Superior temporal gyrus (tissue), 1 donor: ENCODE measurements at regions not wholly inside any gene's neighbourhood (a gene's known extent, or its start where the extent isn't known, plus 50 kb on each side); places are given as distances from the start of the nearest gene placed in this dataset.
"Not testable (repeated sequence)": the region's sequence is repeated elsewhere in the genome, so short reads cannot be mapped to it uniquely, and the experiment has no call there.

Experiments
- DNase-seq: peaks from one replicate; pipeline ENCODE4 v3.0.0-alpha.2; 2016; ENCODE audit errors: extremely low spot score

DNA sequence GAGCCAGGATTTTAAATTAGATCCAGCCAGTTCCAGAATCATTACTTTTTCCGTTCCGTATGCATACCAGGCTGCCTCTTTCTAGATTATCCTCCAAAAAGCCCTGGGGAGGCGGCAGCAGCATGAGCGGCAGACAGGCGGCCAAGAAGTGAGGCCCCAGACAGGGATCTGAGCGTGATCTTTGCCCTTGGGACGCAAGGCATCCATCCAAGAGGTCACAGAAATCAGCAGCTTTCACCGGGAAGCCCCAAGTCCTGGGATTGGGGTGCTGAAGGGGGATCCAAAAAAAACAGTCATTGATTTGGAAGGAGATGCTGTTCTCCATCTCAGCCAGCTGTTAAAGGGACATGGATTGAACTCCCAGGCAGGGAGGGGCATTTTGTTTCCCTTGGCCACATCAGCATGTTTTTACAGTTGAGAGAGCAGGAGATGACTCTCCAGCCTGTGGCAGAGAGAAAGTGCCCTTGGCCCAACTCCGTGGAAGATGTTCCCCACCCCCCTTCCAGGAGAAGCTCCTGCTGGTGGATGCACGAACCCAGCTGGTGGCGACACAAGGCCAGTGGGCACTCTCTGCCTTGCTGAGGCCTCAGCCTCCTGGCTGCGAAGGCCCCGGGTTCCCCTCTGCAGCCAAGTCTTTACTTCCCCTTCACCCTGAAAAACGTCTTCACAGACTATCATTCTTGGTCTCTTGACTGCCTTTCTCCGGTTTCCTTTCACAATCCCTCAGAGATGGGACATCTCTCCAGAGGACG, 265.6 kb downstream of the ANAPC1 start:
- DNase-seq = no peak

DNA sequence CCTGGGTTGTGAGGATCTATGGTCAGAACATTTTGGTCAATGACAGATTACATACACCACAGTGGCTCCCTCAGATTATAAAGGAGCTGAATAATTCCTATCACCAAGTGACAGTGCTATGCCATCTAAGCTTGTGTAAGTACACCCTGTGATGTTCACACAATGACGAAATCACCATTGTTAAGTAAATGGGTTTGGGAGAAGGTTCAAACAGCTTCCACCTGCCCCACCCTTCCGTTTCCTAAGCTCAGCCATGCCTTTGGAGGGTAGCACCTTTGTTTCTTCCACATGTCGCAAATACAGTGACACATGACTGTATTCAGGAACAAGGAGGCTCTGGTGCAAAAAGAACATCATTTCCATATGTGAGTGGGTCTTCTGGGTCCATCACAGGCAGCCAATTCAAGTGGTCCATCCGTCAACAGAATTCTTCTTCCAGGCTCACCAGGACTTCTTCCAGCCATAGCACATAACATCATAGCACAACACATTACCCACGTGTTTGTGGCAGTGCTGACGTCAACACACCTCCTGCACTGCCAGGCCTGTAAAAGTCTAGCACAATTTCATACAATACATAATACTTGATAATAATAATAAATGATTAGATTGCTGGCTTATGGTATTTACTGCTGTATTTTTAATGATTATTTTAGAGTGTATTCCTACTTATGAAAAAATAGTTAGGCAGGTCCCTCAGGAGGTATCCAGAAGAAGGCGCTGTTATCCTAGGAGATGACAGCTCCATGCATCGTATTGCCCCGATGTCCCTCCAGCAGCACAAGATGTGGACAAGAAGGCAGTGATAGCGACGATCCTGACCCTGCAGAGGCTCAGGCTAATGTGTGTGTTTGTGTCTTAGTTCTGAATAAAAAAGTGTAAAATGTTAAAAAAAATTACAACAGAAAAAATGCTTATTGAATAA, 264.8 kb downstream of the ANAPC1 start:
- DNase-seq = no peak

DNA sequence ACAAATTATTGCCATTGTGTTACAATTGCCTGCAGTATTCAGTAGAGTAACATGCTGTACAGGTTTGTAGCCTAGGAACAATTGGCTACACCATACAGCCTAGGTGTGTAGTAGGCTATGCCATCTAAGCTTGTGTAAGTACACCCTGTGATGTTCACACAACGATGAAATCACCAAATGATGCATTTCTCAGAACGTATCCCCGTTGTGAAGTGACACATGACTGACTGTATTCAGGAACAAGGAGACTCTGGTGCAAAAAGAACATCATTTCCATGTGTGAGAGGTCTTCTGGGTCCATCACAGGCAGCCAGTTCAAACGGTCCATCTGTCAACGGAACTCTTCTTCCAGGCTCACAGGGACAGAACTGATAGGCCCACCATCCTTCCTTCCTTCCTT, 263.7 kb downstream of the ANAPC1 start:
- no peak for DNase-seq

DNA sequence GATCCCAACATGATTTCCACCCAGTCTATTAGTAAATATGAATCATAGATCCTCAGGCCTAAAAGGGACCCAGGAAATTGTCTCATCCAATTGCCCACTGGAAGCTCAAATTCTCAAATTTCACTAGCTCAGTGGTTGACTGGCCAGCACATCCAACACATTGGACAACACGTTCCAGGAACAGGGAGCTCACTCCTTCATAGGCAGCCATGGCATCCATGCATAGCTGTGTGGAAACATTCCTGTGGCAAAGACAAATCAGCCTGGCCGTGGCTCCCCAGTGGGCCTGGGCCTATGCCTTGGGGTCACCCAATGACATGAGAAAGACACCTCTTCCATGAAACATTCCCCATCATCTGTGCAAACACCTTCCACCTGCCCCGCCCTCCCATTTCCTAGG, 261.1 kb downstream of the ANAPC1 start:
- DNase-seq = no peak

DNA sequence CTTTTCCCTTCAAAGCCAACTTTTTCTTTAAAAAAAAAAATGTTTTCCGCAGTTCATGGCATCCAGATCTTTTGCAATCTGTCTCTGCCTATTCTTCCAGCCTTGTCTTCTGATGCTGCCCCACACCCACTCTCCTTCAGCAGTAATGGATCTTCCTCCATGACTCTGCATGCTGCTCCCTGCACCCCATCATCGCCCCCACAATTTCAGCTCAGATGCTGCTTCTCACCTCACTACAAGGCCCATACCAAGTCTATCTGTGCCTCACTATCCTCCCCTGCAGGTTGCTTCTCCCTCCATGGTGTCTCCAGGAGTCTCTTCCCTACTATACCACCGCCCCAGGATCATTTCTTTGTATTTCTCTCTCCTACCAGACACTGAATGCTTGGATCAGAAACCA, 260.6 kb downstream of the ANAPC1 start:
- DNase-seq = no peak

DNA sequence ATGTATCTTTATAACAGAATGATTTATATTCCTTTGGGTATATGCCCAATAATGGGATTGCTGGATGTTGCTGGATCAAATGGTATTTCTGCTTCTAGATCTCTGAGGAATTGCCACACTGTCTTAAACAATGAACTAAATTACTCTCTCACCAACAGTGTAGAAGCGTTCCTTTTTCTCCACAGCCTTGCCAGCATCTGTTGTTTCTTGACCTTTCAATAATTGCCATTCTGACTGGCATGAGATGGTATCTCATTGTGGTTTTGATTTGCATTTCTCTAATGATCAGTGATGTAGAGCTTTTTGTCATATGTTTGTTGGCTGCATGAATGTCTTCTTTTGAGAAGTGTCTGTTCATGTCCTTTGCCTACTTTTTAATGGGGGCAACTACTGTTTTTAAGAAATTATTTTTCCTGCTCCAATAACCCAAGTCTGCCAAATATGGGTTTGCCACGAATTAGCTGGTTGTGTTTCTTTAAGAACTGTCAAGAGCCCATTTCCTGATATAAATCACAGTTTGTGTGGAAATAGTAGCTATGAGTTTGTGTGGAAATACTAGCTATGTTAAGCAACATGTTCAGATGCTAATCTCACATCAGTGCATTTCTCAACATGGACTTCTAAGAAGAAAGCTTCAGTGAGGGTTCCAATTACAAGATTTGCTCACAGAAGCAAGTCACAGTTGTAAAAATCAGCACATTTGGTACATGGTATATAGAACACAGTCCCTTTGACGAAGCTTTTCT, 259.4 kb downstream of the ANAPC1 start:
- DNase-seq = no peak

DNA sequence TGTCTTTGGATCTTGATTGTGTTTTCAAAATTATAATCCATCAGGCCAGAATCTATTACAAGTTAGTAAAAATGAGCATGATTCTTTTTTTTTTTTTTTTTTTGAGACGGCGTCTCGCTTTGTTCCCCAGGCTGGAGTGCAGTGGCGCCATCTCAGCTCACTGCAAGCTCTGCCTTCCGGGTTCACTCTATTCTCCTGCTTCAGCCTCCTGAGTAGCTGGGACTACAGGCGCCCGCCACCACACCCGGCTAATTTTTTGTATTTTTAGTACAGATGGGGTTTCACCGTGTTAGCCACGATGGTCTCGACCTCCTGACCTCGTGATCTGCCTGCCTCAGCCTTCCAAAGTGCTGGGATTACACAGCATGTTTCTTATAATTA, 258.8 kb downstream of the ANAPC1 start:
- DNase-seq = not testable (repeated sequence)

DNA sequence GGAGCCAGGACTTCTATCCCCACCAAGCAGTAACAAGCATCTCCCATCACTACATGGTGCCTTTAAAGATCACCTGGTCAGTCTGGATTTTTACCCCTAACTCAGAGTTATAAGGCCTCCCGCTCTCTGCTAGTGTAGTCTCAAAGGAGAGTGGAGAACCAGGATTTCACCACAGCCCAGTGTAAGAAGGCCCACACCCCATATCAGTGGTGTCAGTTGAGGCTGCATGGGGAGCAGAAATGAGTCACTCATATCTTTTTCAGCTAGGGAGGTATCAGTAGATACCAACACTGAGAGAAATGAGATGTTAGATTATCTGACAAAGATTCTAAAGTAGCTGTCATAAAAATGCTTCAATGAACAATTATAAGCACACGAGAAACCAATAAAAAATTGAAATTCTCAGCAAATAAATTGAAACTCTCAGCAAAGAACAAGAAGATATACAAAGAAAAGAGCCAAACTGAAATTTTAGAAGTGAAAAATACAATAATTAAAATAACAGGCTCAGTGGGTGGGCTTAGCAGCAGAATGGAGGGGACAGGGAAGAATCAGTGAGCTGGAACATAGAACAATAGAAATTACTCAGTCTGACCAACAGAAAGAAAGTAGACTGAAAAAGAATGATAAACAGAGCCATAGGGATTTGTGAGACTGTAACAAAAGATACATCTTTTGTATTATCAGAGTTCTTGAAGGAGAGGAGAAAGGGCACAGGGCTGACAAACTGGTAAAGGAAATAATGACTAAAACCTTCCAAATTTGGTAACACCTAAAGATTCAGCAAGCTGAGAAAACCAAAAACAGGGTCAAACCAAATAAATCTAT, 257.7 kb downstream of the ANAPC1 start:
- no peak for DNase-seq

DNA sequence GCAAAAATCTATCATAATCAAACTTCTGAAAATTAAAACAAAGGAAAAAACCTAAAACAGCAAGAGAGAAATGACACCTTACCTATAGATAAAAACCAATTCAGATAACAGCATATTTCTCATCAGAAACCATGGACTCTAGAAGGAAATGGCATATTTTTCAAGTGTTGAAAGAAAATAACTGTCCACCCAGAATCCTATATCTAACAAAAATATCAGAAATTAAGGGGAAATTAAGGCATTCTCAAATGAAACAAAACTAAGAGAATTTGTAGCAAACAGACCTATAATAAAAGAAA, 257.2 kb downstream of the ANAPC1 start:
- no peak for DNase-seq

DNA sequence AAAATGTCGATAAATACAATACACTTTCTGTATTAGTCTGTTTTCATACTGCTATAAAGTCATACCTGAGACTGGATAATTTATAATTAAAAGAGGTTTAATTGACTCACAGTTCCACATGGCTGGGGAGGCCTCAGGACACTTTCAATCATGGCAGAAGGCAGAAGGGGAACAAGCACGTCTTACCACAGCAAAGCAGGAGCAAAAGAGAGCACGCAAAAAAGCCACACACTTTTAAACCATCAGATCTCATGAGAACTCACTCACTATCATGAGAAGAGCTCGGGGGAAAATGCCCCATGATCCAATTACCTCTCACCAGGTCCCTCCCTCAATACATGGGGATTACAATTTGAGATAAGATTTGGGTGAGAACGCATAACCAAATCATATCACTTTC, 256.7 kb downstream of the ANAPC1 start:
- no peak for DNase-seq

DNA sequence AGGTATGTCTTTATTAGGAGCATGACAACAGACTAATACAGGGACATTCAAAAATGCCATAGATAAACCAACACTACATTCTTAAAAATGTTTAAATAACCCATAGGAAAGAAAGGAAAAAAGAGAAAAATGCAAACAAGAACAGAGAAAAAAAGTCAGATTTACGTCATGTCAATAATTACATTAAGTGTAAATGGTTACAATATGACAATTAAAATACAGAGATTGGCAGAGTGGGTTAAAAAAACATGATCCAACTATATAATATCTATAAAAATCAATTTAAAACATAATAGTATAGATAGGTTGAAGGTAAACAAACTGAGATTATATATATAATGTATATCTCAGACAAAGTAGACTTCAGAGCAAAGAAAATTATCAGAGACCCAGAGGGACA, 255.8 kb downstream of the ANAPC1 start:
- no peak for DNase-seq

DNA sequence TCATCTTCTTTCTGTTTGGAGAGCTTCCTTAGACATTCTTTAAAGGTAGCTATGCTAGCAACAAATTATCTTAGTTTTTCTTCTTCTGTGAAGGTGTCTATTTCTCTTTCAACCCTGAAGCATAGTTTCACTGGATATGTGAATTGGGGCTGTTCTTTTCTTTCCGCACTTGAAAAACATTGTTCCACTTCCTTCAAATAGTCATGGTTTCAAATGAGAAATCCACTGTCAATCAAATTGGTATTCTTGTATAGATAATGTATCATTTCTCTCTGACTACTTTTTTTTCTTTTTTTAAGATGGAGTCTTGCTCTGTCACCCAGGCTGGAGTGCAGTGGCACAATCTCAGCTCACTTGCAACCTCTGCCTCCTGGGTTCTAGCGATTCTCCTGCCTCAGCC, 254.0 kb downstream of the ANAPC1 start:
- no peak for DNase-seq

DNA sequence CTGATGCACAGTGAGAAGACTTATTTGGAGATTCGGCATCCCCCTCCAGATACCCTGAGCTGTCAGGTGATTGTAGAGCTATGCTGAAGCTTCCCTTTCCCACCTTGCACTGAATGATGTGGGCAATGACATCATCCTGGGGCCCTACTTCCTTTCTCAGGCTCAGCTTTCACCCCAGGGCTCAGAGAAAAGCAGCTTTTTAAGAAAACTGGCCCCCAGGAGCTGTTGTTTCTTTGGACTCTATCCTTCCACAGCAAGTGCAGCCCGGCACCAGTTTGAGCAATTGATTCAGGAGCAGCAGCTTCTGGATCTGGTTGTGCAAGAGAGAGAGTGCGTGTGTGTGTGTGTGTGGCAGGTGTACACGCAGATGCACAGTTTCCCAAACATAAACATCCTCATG, 251.3 kb downstream of the ANAPC1 start:
- DNase-seq = no peak

DNA sequence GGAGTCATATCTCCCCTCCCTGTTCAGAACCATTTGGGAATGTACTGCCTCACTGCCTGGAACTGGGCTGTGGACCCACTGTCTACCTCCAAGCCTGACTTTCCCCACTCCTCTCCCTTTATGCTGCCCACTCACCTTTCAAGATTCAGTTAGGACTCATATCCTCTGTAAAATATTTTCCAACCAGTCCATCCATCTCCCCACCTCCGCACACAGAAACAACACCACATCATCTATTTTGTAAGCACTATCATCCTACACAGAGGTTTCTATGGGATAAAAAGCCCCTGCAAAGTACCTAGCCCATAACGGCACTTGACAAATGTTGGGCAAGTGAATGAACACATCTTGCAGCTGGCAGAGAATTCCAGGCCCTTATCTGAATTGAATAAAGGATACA, 250.8 kb downstream of the ANAPC1 start:
- DNase-seq = no peak

DNA sequence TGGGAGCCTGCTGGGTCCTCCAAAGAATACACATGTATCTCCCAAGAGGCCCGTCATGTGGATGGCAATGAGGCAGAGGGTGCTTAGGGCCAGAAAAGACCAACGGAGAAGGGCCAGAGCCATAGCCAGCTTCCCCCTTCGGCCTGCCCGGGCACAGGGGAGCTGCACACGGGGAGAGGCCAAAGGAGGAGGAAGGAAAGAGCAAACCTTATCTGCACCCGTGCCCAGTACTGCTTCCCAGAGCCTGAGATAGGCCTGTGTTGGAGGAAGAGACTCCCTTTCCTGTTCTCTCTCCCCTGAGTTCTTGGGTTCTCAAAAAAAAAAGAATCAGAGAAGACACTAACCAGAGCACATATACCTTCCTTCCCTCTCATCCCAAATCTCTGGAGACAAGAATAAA, 250.3 kb downstream of the ANAPC1 start:
- no peak for DNase-seq

DNA sequence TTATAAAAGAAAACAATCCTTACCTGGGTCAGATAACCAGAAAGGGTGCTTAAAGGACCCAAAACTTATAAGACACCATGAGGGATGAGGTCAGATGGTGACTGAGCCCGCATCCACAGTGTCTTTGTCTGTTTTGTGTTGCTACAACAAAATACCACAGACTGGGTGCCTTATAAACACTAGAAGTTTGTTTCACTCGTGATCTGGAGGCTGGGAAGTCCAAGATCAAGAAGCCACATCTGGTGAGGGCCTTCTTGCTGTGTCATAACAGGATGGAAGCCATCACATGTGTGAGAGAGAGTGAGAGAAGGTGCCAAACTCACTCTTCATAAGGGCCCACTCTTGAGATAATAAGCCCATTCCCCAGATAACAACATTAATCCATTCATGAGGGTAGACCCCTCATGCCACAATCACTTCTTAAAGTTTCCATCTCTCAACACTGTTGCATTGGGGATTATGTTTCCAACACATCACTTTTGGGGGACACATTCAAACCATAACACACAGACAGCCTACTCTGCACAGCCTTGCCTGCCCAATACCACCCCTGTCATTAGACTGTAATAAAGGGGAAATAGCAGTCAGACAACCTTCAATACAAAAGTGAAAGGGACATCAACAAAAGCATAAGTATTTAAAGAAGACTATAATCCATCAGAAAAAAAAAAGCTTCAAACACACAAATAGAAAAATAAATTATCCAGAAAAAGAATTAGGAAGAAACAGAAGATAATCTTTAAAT, 249.8 kb downstream of the ANAPC1 start:
- DNase-seq = no peak

DNA sequence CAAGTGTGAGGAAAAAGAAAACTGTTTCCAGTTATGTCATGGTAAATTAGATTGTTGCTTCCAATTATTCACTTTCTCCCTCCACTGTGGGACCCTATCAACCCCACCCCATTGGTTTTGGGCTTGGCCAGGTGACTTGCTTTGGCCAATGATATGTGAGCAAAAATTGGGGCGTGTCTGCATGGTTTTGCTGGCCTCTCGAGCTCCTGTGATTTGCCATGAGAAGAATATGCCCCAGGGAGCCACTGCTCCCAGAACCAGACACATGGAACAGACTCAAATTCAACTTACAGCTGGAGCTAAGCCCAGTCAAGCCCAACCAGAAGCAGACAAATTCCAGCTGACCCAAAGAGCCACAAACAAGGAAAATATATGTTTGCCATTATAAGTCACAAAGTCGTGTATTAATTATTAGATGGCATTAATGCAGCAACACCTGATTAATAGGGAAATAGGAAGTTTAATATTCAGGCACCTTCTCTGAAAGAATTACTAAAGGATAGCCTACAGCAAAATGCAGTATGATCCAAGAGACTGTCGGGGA, 248.9 kb downstream of the ANAPC1 start:
- no peak for DNase-seq

DNA sequence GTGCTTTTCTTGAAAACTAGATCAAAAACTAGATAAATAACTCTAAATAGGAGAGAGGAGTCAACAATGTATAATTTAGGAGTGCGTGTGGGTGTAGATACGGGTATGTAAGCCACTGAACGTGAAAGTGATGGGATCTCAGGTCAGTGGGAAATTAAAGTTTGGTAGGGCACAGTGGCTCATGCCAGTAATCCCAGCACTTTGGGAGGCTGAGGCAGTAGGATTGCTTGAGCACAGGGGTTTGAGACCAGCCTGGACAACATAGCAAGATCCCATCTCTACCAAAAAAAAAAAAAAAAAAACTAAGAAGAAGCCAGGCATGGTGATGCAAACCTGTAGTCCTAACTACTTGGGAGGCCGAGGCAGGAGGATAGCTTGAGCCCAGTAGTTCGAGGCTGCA, 247.1 kb downstream of the ANAPC1 start:
- no peak for DNase-seq

DNA sequence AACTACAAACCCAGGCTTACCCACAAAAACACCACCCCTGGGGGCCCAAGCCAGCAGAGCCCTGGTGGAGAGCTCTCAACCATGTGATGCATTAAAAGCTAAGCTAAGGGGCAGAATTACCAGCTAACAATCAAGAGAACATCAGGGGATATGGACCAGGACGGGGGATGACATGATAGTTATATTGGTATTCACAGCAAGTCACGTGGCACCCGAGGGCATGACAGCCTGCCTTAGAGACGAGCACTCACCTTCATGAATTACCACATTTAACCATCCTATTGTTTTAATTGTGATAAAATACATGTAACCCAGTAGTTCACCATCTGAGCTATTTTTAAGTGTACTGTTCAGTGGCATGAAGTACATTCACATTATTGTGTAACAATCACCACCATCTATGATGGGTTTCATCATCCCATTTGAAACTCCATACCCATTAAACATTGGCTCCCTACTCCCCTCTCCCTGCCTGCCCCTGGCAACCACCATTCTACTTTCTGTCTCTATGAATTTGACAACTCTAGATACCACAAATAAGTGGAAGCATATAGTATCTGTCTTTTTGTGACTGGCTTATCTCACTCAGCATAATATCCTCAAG, 245.6 kb downstream of the ANAPC1 start:
- no peak for DNase-seq

DNA sequence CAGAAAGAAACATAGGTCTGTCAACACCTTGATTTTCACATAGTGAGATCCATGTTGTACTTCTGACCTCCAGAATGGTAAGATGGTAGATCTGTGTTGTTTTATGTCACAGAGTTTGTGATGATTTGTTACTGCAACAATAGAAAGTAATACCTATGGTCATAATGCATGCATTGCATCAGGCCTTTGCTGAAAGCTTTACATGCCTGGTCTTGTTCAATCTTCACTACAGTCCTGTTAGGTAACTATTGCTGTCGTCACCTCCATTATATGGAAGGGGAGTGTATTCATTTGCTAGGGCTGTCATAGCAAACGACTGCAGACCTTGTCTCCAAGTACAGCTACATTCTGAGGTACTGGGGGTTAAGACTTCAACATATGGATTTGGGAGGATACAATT, 243.5 kb downstream of the ANAPC1 start:
- DNase-seq = no peak
